Endodermal cell (in vitro differentiated cells): ENCODE measurements at regions not wholly inside any gene's neighbourhood (a gene's known extent, or its start where the extent isn't known, plus 50 kb on each side); places are given as distances from the start of the nearest gene placed in this dataset.

ENCODE experiments used
- DNase-seq: peaks from one replicate; pipeline ENCODE4 v3.0.0-alpha.2; 2017
- H3K27ac ChIP-seq: 2 replicates; pipeline ENCODE4 v1.5.1; 2013; ENCODE audit warnings: mild to moderate bottlenecking, low read depth, low read length, moderate library complexity
- H3K27me3 ChIP-seq: 2 replicates; pipeline ENCODE4 v1.6.1; 2013; ENCODE audit warnings: mild to moderate bottlenecking, low read length, moderate library complexity; ENCODE audit not compliant: insufficient read depth, control insufficient read depth, poor library complexity, severe bottlenecking
- H3K36me3 ChIP-seq: 2 replicates; pipeline ENCODE4 v1.7.0; 2013; ENCODE audit warnings: mild to moderate bottlenecking, low read length, moderate library complexity; ENCODE audit not compliant: control insufficient read depth, insufficient read depth
- H3K4me1 ChIP-seq: one replicate; pipeline ENCODE4 v1.7.0; 2013; ENCODE audit warnings: low read length; ENCODE audit not compliant: control insufficient read depth, insufficient read depth
- H3K4me3 ChIP-seq: 2 replicates; pipeline ENCODE4 v1.5.1; 2013; ENCODE audit warnings: mild to moderate bottlenecking, low read length, moderate library complexity
- H3K9ac ChIP-seq: 2 replicates; pipeline ENCODE4 v1.6.1; 2013; ENCODE audit warnings: mild to moderate bottlenecking, low read length, moderate library complexity; ENCODE audit not compliant: poor library complexity, severe bottlenecking; ENCODE audit errors: extremely low read depth
- H3K9me3 ChIP-seq: 2 replicates; pipeline ENCODE4 v1.6.1; 2013; ENCODE audit warnings: mild to moderate bottlenecking, low read length, moderate library complexity; ENCODE audit not compliant: control insufficient read depth
- H3K27ac Mint-ChIP-seq: 2 replicates; pipeline ENCODE4 v1.8.0; 2020; ENCODE audit warnings: mixed read lengths
- H3K27me3 Mint-ChIP-seq: 2 replicates; pipeline ENCODE4 v1.8.0; 2021; ENCODE audit warnings: mild to moderate bottlenecking, mixed read lengths; ENCODE audit not compliant: insufficient read depth
- H3K36me3 Mint-ChIP-seq: 2 replicates; pipeline ENCODE4 v1.8.0; 2020; ENCODE audit warnings: low read depth, mixed read lengths
- H3K4me1 Mint-ChIP-seq: 2 replicates; pipeline ENCODE4 v1.8.0; 2020; ENCODE audit warnings: mixed read lengths
- H3K4me3 Mint-ChIP-seq: 2 replicates; pipeline ENCODE4 v1.8.0; 2020; ENCODE audit warnings: mild to moderate bottlenecking, moderate library complexity, mixed read lengths
- H3K9me3 Mint-ChIP-seq: 2 replicates; pipeline ENCODE4 v1.8.0; 2020; ENCODE audit warnings: mild to moderate bottlenecking, mixed read lengths
- WGBS, 2 experiments: methylation state at CpG; one replicate each; pipeline versions ENCODE4 v1.1.5 to v1.1.7; 2013; ENCODE audit warnings: missing lambda C conversion rate in 2 of 2, mixed read lengths in 1 of 2; ENCODE audit not compliant: insufficient coverage in 1 of 2, insufficient read length in 1 of 2; 5-methylcytosine and 5-hydroxymethylcytosine counted together
- TF ChIP-seq, protein P1 (sequence below): fragments of 200-600 bp; sonication (generic); conservative IDR thresholded peaks from 2 replicates; pipeline ENCODE4 v1.5.0; 2021; ENCODE audit warnings: antibody characterized with exemption, mild to moderate bottlenecking

DNA sequence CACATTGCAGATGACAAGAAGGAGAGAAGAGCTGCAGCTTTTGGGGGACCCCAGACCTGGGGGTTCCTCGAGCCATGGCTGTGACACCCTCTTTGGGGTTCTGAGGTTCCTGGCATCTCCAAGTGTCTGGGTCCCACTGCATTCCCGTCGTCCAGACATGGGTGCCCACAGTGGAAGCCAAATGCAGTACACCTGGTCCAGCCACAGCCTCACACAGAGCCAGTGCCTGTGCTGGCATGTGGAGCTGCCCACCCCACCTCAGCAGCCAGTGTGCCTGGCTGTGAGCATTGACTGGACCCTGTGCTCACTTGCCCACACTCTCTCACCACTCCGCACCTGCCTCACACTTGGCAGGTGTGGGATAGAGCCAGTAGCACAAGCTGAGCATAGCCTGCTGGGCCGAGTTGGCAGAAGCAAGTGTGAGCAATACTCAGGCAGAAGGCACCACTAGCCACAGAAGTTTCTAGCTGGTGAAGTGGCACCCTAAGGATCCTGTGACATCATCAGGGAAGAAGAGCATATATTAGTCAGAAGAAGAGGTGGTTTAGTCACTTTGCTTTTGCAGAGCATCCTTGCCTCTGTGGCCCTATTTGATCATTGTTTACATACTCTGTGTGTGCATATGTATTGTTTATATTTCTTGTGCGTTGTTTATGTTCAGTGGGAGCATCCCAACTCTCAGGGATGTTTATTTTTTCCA, 65.0 kb upstream of the MAGEB2 start:
- no peak overlapping the region for H3K27ac Mint-ChIP-seq
- Histone ChIP-seq H3K36me3 (no peaks in the 10 kb centered on the region), H3K4me3 (no peak overlapping the region), H3K9me3 (no peaks in the 10 kb centered on the region), H3K9ac (no peak overlapping the region), H3K4me1 (no peaks in the 10 kb centered on the region), H3K27ac (no peak overlapping the region), H3K27me3 (no peaks in the 10 kb centered on the region)
- TF ChIP-seq, protein P1, sequence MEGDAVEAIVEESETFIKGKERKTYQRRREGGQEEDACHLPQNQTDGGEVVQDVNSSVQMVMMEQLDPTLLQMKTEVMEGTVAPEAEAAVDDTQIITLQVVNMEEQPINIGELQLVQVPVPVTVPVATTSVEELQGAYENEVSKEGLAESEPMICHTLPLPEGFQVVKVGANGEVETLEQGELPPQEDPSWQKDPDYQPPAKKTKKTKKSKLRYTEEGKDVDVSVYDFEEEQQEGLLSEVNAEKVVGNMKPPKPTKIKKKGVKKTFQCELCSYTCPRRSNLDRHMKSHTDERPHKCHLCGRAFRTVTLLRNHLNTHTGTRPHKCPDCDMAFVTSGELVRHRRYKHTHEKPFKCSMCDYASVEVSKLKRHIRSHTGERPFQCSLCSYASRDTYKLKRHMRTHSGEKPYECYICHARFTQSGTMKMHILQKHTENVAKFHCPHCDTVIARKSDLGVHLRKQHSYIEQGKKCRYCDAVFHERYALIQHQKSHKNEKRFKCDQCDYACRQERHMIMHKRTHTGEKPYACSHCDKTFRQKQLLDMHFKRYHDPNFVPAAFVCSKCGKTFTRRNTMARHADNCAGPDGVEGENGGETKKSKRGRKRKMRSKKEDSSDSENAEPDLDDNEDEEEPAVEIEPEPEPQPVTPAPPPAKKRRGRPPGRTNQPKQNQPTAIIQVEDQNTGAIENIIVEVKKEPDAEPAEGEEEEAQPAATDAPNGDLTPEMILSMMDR: no peak
- peaks cover 23% of the 10 kb centered on the region for H3K4me1 Mint-ChIP-seq
- DNase-seq: no peak
- no peak overlapping the region for H3K4me3 Mint-ChIP-seq
- no peaks in the 10 kb centered on the region for H3K36me3 Mint-ChIP-seq
- H3K9me3 Mint-ChIP-seq: peaks cover 17% of the 10 kb centered on the region
- 88% methylated on average over 5 of the region's 6 CpGs; no CpG with 5 or more reads in 1 of the 2 experiments for WGBS, 2 experiments
- no peaks in the 10 kb centered on the region for H3K27me3 Mint-ChIP-seq

DNA sequence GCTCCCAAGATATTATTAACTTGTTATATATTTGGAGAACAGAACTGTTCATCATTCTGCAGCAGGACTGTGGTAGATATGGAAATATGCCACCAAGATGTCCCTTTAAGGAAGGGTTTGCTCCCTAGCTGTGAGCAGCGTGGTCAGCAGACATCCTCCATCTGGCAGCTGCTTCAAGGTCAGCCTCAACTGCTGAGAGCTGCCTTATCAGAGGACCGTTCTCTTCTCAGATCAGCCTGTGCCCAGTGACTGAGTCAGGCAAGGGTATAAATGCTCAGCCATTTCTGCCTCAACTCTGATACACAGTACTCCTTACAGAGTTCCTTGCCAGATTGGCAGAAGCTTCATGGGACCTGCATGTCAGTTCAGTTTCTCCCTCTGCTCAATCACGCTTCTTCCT, 63.4 kb upstream of the MAGEB2 start:
- no peak for DNase-seq
- Mint-ChIP-seq H3K27ac (no peak overlapping the region), H3K4me1 (peaks cover 19% of the 10 kb centered on the region), H3K36me3 (no peaks in the 10 kb centered on the region), H3K9me3 (peaks cover 17% of the 10 kb centered on the region), H3K27me3 (no peaks in the 10 kb centered on the region), H3K4me3 (no peak overlapping the region)
- Histone ChIP-seq H3K4me1 (no peaks in the 10 kb centered on the region), H3K27ac (no peak overlapping the region), H3K36me3 (no peaks in the 10 kb centered on the region), H3K27me3 (no peaks in the 10 kb centered on the region), H3K4me3 (no peak overlapping the region), H3K9me3 (no peaks in the 10 kb centered on the region), H3K9ac (no peak overlapping the region)
- WGBS, 2 experiments: 91 to 100% methylated on average over 1 to 3 of the region's 3 CpGs
- TF ChIP-seq, protein P1: no peak

DNA sequence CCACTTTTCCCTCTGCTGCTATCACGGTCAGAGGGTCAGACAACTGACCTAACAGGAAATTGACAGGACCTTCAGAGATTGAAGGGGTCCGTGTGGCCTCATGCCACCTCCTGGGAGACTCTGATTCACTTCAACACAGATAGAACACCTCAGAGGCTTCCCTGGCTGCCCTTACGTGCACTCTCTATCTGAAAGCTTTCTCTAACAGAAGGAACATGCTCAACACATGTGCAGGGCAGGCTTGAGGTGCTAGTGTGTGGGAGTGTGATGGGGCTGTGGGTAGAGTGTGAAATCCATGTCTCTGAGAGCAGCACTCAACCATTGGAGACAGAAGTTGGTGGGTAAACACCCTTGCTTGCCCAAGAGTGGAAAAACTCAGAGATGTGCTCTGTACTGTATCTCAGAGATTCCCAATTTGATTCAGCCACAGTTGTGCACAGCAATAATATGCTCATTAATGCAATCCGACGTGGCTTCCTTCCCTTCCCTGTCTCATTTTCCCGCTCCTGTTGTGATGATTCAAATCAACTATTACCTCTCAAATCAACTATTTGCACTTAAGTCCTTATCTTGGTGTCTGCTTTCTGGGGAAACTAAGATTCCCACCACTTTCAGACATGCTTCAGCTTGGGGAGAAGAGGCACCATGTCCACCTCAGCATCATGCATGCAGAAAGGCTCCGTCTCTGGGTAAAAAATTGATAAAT, 62.0 kb upstream of the MAGEB2 start:
- no peaks in the 10 kb centered on the region for H3K9me3 ChIP-seq
- H3K4me3 Mint-ChIP-seq: no peak overlapping the region
- H3K4me1 Mint-ChIP-seq: peaks cover 14% of the 10 kb centered on the region
- no peak overlapping the region for H3K9ac ChIP-seq
- no peaks in the 10 kb centered on the region for H3K36me3 Mint-ChIP-seq
- H3K27me3 Mint-ChIP-seq: no peaks in the 10 kb centered on the region
- no peak overlapping the region for H3K27ac ChIP-seq
- no peaks in the 10 kb centered on the region for H3K4me1 ChIP-seq
- WGBS, 2 experiments: 83 to 87% methylated on average over 3 to 6 of the region's 7 CpGs
- no peak overlapping the region for H3K27ac Mint-ChIP-seq
- no peaks in the 10 kb centered on the region for H3K36me3 ChIP-seq
- no peak overlapping the region for H3K4me3 ChIP-seq
- H3K9me3 Mint-ChIP-seq: peaks cover 19% of the 10 kb centered on the region
- no peaks in the 10 kb centered on the region for H3K27me3 ChIP-seq
- DNase-seq: no peak
- TF ChIP-seq, protein P1: no peak
